ENCODE measurements at regions not wholly inside any gene's neighbourhood (a gene's known extent, or its start where the extent isn't known, plus 50 kb on each side); places are given as distances from the start of the nearest gene placed in this dataset.
"Not testable (repeated sequence)": the region's sequence is repeated elsewhere in the genome, so short reads cannot be mapped to it uniquely, and the experiment has no call there.

DNA sequence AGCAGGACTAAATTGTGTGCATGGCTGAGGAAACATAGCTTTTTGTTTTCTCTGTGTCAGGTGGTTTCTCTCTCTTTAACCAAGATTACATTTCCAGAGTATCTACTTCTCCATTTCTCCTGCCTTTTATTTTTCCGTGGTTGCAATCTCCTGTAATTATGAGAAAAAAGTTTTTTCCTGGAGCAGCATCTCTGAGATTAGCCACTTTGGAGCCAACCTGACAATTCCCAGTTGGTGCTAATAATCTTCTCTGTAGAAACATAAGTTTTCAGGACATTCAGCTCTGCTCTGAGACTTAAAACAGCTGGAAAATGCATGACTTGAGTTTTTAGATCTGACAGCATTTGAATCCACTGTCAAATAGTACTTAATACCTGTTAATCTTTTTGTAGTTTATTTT, 67.1 kb upstream of the GAS1 start:
- no peak for DNase-seq (ENCODE audit: extremely low spot score, unreplicated experiment)
- H3K27me3 Mint-ChIP-seq (ENCODE audit: unreplicated experiment): no peaks in the 10 kb centered on the region
- no peaks in the 10 kb centered on the region for H3K36me3 Mint-ChIP-seq (ENCODE audit: unreplicated experiment)
- peaks cover 9% of the 10 kb centered on the region for H3K4me1 Mint-ChIP-seq (ENCODE audit: unreplicated experiment)
- TF ChIP-seq, protein P1, sequence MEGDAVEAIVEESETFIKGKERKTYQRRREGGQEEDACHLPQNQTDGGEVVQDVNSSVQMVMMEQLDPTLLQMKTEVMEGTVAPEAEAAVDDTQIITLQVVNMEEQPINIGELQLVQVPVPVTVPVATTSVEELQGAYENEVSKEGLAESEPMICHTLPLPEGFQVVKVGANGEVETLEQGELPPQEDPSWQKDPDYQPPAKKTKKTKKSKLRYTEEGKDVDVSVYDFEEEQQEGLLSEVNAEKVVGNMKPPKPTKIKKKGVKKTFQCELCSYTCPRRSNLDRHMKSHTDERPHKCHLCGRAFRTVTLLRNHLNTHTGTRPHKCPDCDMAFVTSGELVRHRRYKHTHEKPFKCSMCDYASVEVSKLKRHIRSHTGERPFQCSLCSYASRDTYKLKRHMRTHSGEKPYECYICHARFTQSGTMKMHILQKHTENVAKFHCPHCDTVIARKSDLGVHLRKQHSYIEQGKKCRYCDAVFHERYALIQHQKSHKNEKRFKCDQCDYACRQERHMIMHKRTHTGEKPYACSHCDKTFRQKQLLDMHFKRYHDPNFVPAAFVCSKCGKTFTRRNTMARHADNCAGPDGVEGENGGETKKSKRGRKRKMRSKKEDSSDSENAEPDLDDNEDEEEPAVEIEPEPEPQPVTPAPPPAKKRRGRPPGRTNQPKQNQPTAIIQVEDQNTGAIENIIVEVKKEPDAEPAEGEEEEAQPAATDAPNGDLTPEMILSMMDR (IDR thresholded peaks at IDR 0.05): no peak
- H3K9me3 Mint-ChIP-seq (ENCODE audit: unreplicated experiment): no peaks in the 10 kb centered on the region
- no peak overlapping the region for H3K4me3 Mint-ChIP-seq (ENCODE audit: unreplicated experiment)
- no peak overlapping the region for H3K27ac Mint-ChIP-seq (ENCODE audit: unreplicated experiment)

GRCh38 chr9:87016681-87017080, 69.4 kb upstream of the GAS1 start:
- no peaks in the 10 kb centered on the region for H3K36me3 Mint-ChIP-seq (ENCODE audit: unreplicated experiment)
- no peak for DNase-seq (ENCODE audit: extremely low spot score, unreplicated experiment)
- TF ChIP-seq, protein P1 (IDR thresholded peaks at IDR 0.05): no peak
- no peak overlapping the region for H3K27ac Mint-ChIP-seq (ENCODE audit: unreplicated experiment)
- no peaks in the 10 kb centered on the region for H3K9me3 Mint-ChIP-seq (ENCODE audit: unreplicated experiment)
- no peak overlapping the region for H3K4me3 Mint-ChIP-seq (ENCODE audit: unreplicated experiment)
- H3K4me1 Mint-ChIP-seq (ENCODE audit: unreplicated experiment): peaks cover 20% of the 10 kb centered on the region
- H3K27me3 Mint-ChIP-seq (ENCODE audit: unreplicated experiment): no peaks in the 10 kb centered on the region

DNA sequence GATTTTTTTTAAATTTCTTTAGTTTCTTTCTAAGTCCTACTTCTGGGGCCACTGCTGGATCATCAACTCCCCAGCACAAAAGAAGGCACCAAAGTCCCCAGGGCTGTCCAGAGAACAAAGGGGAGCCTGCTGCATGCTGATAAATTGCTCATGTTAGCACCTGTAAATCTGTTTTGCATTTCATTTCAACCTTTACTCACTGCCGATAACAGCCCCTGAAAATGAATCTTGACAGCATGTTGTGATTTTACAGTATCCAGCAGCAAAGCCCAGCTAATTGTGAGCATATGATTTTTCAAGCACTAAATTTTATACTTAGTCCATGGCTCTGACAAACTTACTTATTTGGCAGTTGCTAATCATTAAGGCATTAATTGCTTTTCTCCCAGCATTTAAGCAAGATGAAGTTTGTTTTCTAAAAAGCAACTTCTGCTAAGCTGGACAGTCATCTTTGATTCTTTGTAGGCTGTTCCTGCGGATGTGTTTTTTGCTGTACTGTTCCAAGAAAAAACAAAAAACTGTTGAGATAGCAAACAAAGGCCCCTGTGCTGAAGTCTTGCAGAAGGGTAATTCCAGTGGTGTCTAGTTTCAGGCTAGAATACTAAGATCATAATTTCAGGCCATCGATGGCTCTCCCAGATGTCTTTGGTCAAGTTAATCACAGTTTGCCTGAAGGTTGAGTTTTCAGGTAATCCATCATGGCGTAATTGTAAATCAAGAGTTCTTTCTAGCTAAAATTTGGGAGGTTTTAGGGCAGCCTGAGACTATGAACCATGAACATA, 73.1 kb upstream of the GAS1 start:
- Mint-ChIP-seq H3K9me3 (ENCODE audit: unreplicated experiment) (peaks cover 4% of the 10 kb centered on the region), H3K36me3 (ENCODE audit: unreplicated experiment) (no peaks in the 10 kb centered on the region), H3K4me3 (ENCODE audit: unreplicated experiment) (no peak overlapping the region), H3K4me1 (ENCODE audit: unreplicated experiment) (peaks cover 24% of the 10 kb centered on the region), H3K27me3 (ENCODE audit: unreplicated experiment) (no peaks in the 10 kb centered on the region), H3K27ac (ENCODE audit: unreplicated experiment) (peak overlapping the region; percentile 18)
- TF ChIP-seq, protein P1 (IDR thresholded peaks at IDR 0.05): no peak
- DNase-seq (ENCODE audit: extremely low spot score, unreplicated experiment): no peak

- Mint-ChIP-seq H3K36me3 (ENCODE audit: unreplicated experiment) (no peaks in the 10 kb centered on the region), H3K27ac (ENCODE audit: unreplicated experiment) (no peak overlapping the region), H3K27me3 (ENCODE audit: unreplicated experiment) (no peaks in the 10 kb centered on the region), H3K9me3 (ENCODE audit: unreplicated experiment) (peaks cover 5% of the 10 kb centered on the region), H3K4me3 (ENCODE audit: unreplicated experiment) (no peak overlapping the region), H3K4me1 (ENCODE audit: unreplicated experiment) (peaks cover 24% of the 10 kb centered on the region)
- TF ChIP-seq, protein P1 (IDR thresholded peaks at IDR 0.05): no peak
- no peak for DNase-seq (ENCODE audit: extremely low spot score, unreplicated experiment)
These were observed 74.9 kb upstream of the GAS1 start for GRCh38 chr9:87022178-87022577.

DNA sequence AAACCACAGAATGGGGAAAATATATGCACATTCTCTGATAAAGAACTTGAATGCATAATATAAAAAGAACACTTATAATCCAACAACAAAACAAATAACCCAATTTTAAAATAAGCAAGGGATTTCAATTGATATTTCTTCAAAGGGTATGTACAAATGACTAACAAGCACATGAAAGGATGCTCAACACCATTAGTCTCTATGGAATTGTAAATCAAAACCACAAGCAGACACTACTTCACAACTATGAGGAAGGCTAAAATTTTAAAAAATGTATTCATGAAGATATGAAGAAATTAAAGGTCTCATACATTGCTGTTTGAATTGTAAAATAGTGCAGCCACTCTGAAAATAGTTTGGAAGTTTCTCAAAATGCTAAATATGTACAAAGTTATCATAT, 78.9 kb upstream of the GAS1 start:
- Mint-ChIP-seq H3K36me3 (ENCODE audit: unreplicated experiment) (peaks cover 2% of the 10 kb centered on the region), H3K27me3 (ENCODE audit: unreplicated experiment) (no peaks in the 10 kb centered on the region), H3K9me3 (ENCODE audit: unreplicated experiment) (peaks cover 5% of the 10 kb centered on the region), H3K4me3 (ENCODE audit: unreplicated experiment) (no peak overlapping the region), H3K27ac (ENCODE audit: unreplicated experiment) (no peak overlapping the region), H3K4me1 (ENCODE audit: unreplicated experiment) (peaks cover 10% of the 10 kb centered on the region)
- DNase-seq (ENCODE audit: extremely low spot score, unreplicated experiment): no peak
- TF ChIP-seq, protein P1 (IDR thresholded peaks at IDR 0.05): no peak

DNA sequence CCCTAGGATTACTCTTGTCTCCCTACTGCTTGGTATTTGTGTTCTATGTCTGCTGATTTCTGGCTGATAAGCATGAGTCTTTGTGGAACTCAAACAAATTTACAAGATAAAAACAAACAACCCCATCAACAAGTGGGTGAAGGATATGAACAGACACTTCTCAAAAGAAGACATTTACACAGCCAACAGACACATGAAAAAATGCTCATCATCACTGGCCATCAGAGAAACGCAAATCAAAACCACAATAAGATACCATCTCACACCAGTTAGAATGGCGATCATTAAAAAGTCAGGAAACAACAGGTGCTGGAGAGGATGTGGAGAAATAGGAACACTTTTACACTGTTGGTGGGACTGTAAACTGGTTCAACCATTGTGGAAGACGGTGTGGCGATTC, 81.5 kb upstream of the GAS1 start:
- H3K27me3 Mint-ChIP-seq (ENCODE audit: unreplicated experiment); H3K9me3 Mint-ChIP-seq (ENCODE audit: unreplicated experiment); DNase-seq (ENCODE audit: extremely low spot score, unreplicated experiment); H3K27ac Mint-ChIP-seq (ENCODE audit: unreplicated experiment); H3K36me3 Mint-ChIP-seq (ENCODE audit: unreplicated experiment); H3K4me3 Mint-ChIP-seq (ENCODE audit: unreplicated experiment): not testable (repeated sequence)
- H3K4me1 Mint-ChIP-seq (ENCODE audit: unreplicated experiment): peaks cover 17% of the 10 kb centered on the region
